Nephron progenitor cell (in vitro differentiated cells): ENCODE measurements at regions not wholly inside any gene's neighbourhood (a gene's known extent, or its start where the extent isn't known, plus 50 kb on each side); places are given as distances from the start of the nearest gene placed in this dataset.

Source experiments
- DNase-seq: peaks from one replicate; pipeline ENCODE4 v3.0.0; 2021
- H3K27ac Mint-ChIP-seq: 2 replicates; pipeline ENCODE4 v1.8.0; 2021; ENCODE audit warnings: mild to moderate bottlenecking, moderate library complexity, mixed read lengths
- H3K27me3 Mint-ChIP-seq: 2 replicates; pipeline ENCODE4 v1.8.0; 2021; ENCODE audit warnings: mild to moderate bottlenecking, low read depth, mixed read lengths; ENCODE audit not compliant: poor library complexity
- H3K36me3 Mint-ChIP-seq: 2 replicates; pipeline ENCODE4 v1.8.0; 2021; ENCODE audit warnings: low read depth, mixed read lengths
- H3K4me1 Mint-ChIP-seq: 2 replicates; pipeline ENCODE4 v1.8.0; 2021; ENCODE audit warnings: mixed read lengths
- H3K4me3 Mint-ChIP-seq: 2 replicates; pipeline ENCODE4 v1.8.0; 2021; ENCODE audit warnings: mild to moderate bottlenecking, moderate library complexity, mixed read lengths
- H3K9me3 Mint-ChIP-seq: 2 replicates; pipeline ENCODE4 v1.8.0; 2021; ENCODE audit warnings: mild to moderate bottlenecking, moderate library complexity, mixed read lengths
- TF ChIP-seq, protein P1 (sequence below): fragments of 200-600 bp; sonication (generic); IDR thresholded peaks from 2 replicates; pipeline ENCODE4 v1.5.0; 2021; ENCODE audit warnings: antibody characterized with exemption

GRCh38 chr14:101465795-101466448 lies 95.4 kb upstream of the DIO3 start:
- peaks cover 25% of the 10 kb centered on the region for H3K4me1 Mint-ChIP-seq
- DNase-seq: no peak
- H3K4me3 Mint-ChIP-seq: no peak overlapping the region
- no peak overlapping the region for H3K27ac Mint-ChIP-seq
- peaks cover 15% of the 10 kb centered on the region for H3K27me3 Mint-ChIP-seq
- TF ChIP-seq, protein P1, sequence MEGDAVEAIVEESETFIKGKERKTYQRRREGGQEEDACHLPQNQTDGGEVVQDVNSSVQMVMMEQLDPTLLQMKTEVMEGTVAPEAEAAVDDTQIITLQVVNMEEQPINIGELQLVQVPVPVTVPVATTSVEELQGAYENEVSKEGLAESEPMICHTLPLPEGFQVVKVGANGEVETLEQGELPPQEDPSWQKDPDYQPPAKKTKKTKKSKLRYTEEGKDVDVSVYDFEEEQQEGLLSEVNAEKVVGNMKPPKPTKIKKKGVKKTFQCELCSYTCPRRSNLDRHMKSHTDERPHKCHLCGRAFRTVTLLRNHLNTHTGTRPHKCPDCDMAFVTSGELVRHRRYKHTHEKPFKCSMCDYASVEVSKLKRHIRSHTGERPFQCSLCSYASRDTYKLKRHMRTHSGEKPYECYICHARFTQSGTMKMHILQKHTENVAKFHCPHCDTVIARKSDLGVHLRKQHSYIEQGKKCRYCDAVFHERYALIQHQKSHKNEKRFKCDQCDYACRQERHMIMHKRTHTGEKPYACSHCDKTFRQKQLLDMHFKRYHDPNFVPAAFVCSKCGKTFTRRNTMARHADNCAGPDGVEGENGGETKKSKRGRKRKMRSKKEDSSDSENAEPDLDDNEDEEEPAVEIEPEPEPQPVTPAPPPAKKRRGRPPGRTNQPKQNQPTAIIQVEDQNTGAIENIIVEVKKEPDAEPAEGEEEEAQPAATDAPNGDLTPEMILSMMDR: no peak
- H3K9me3 Mint-ChIP-seq: no peaks in the 10 kb centered on the region
- no peaks in the 10 kb centered on the region for H3K36me3 Mint-ChIP-seq

- Mint-ChIP-seq H3K27me3 (peaks cover 10% of the 10 kb centered on the region), H3K36me3 (no peaks in the 10 kb centered on the region), H3K4me1 (peaks cover 28% of the 10 kb centered on the region), H3K4me3 (no peak overlapping the region), H3K27ac (no peak overlapping the region), H3K9me3 (no peaks in the 10 kb centered on the region)
- no peak for DNase-seq
- TF ChIP-seq, protein P1: no peak
These were observed 94.7 kb upstream of the DIO3 start for GRCh38 chr14:101466456-101467180.

- Mint-ChIP-seq H3K27me3 (peaks cover 7% of the 10 kb centered on the region), H3K4me3 (no peak overlapping the region), H3K36me3 (no peaks in the 10 kb centered on the region), H3K27ac (no peak overlapping the region), H3K9me3 (no peaks in the 10 kb centered on the region), H3K4me1 (peaks cover 30% of the 10 kb centered on the region)
- DNase-seq: no peak
- TF ChIP-seq, protein P1: no peak
These were observed 93.9 kb upstream of the DIO3 start for GRCh38 chr14:101467181-101467926.

- Mint-ChIP-seq H3K4me1 (peaks cover 49% of the 10 kb centered on the region), H3K27ac (no peak overlapping the region), H3K9me3 (no peaks in the 10 kb centered on the region), H3K27me3 (peaks cover 10% of the 10 kb centered on the region), H3K36me3 (no peaks in the 10 kb centered on the region), H3K4me3 (no peak overlapping the region)
- DNase-seq: no peak
- TF ChIP-seq, protein P1: no peak
These were observed 91.7 kb upstream of the DIO3 start for GRCh38 chr14:101469382-101470247.

- Mint-ChIP-seq H3K4me3 (no peak overlapping the region), H3K9me3 (no peaks in the 10 kb centered on the region), H3K4me1 (peaks cover 55% of the 10 kb centered on the region), H3K36me3 (no peaks in the 10 kb centered on the region), H3K27me3 (peaks cover 10% of the 10 kb centered on the region), H3K27ac (no peak overlapping the region)
- no peak for DNase-seq
- TF ChIP-seq, protein P1: no peak
These were observed 91.0 kb upstream of the DIO3 start for GRCh38 chr14:101470266-101470665.
